ENCODE measurements at regions not wholly inside any gene's neighbourhood (a gene's known extent, or its start where the extent isn't known, plus 50 kb on each side); places are given as distances from the start of the nearest gene placed in this dataset.

DNA sequence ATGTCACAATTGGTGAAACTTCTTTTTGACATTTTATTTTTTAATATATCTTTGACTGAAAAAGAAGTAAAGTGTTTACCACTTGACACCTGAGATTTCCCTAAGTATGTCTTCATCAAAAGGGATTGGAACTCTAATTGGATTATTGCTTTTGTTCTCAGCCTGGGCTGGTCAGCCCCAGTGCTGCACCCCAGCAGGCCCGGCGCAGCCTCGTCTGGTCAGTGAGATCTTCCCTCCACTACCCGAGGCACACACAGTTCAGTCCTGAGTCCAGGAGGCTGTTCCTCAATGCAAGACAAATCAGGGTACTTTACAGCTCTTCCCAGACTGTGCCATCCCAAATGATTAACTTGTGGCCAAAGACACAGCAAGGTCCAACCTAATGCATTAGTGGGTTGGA is 146.9 kb upstream of the SEMA6D start:
- H3K36me3 ChIP-seq (ENCODE audit: control insufficient read depth in 2 of 3, insufficient read depth in 3 of 3, low read length in 3 of 3): no peaks in the 10 kb centered on the region
- intact Hi-C loops (cut with micrococcal nuclease): no loop called here
- CTCF ChIA-PET: no interaction called here

DNA sequence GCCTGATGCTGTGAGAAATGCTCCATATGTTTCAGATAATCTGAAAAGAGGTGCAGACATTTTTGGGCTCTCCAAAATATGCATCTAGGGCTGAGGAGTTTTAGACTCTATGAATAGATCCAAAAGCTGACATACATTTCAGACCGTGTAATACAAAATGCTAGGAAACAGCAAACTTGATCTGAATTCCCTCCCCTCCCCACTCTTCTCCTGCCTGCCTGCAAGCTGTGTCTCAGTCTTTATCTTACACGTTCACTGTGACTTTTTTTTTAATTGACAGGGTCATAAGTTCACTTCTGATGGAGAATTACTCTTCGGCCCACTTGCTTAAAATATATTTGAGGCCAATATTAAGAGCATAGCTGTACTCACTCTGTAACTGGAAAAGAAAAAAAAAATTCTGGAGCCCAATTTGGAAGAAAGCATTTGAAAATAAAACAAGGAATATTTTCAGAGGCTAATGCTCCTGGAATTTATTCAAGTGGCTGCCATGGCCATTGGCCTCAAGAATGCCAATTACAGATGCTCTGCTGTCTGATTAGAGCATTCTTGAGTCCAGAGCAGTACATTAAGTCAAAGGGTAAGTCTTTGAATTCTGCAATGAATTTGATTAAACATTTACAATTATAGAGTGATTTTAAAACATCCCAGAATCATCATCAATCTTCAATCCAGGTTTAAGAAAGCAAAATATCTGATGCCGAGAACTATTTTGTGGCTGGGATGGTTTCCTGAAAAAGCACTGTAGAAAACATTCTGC is 146.2 kb upstream of the SEMA6D start:
- Histone ChIP-seq H3K36me3 (ENCODE audit: control insufficient read depth in 2 of 3, insufficient read depth in 3 of 3, low read length in 3 of 3) (no peaks in the 10 kb centered on the region), H3K4me1 (ENCODE audit: control insufficient read depth in 2 of 2, insufficient read depth in 2 of 2, low read length in 2 of 2) (no peaks in the 10 kb centered on the region), H3K27ac (ENCODE audit: low read depth, low read length) (no peak overlapping the region), H3K27me3 (ENCODE audit: control insufficient read depth in 2 of 2, insufficient read depth in 2 of 2, low read length in 2 of 2) (peaks cover 0 to 5% of the 10 kb centered on the region in 2 donors), H3K9me3 (ENCODE audit: control insufficient read depth in 2 of 3, low read length in 3 of 3) (no peaks in the 10 kb centered on the region), H3K4me3 (ENCODE audit: low read length) (no peak overlapping the region)
- intact Hi-C loops (cut with micrococcal nuclease): no loop called here
- Mint-ChIP-seq H3K4me1 (no peaks in the 10 kb centered on the region), H3K27ac (no peak overlapping the region), H3K4me3 (no peak overlapping the region), H3K9me3 (peaks cover 0 to 4% (median 0%) of the 10 kb centered on the region in 11 donors), H3K27me3 (peaks cover 0 to 7% (median 0%) of the 10 kb centered on the region in 5 donors), H3K36me3 (no peaks in the 10 kb centered on the region)
- ChIA-PET CTCF (no interaction called here), POLR2A (no interaction called here)
- no peak for ATAC-seq
- DNase-seq: no peak

More for the DNA sequence above, 146.9 kb upstream of the SEMA6D start:
- H3K36me3 Mint-ChIP-seq: no peaks in the 10 kb centered on the region
- POLR2A ChIA-PET: no interaction called here
- H3K9me3 ChIP-seq (ENCODE audit: control insufficient read depth in 2 of 3, low read length in 3 of 3): no peaks in the 10 kb centered on the region
- peaks cover 0 to 5% of the 10 kb centered on the region in 2 donors for H3K27me3 ChIP-seq (ENCODE audit: control insufficient read depth in 2 of 2, insufficient read depth in 2 of 2, low read length in 2 of 2)
- no peak overlapping the region for H3K4me3 Mint-ChIP-seq
- no peak overlapping the region for H3K27ac ChIP-seq (ENCODE audit: low read depth, low read length)
- peaks cover 0 to 4% (median 0%) of the 10 kb centered on the region in 11 donors for H3K9me3 Mint-ChIP-seq
- H3K4me3 ChIP-seq (ENCODE audit: low read length): no peak overlapping the region
- H3K27ac Mint-ChIP-seq: no peak overlapping the region
- ATAC-seq: no peak
- H3K4me1 ChIP-seq (ENCODE audit: control insufficient read depth in 2 of 2, insufficient read depth in 2 of 2, low read length in 2 of 2): no peaks in the 10 kb centered on the region
- peaks cover 0 to 9% (median 0%) of the 10 kb centered on the region in 5 donors for H3K27me3 Mint-ChIP-seq
- H3K4me1 Mint-ChIP-seq: no peaks in the 10 kb centered on the region
- no peak for DNase-seq

DNA sequence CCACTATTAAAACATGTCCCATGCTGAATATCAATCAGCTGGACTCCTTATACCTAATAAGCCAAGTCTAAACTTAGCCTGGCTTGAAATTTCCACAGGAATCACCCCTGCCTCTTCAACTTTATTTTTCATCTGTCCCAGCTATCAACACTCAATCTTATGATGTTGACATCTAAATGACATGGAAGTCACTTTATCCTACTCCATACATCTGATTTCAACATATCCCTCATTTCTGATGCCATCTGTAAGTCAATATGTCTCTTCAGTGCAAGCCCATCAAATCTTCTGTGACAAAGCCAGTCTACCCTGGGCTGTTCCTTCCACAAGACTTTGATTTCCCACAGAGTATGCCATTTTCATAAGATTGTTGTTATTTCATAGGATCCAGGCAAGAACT is 143.6 kb upstream of the SEMA6D start:
- DNase-seq (no peak), ATAC-seq (no peak)
- Mint-ChIP-seq H3K4me1 (no peaks in the 10 kb centered on the region), H3K9me3 (peaks cover 0 to 3% (median 0%) of the 10 kb centered on the region in 11 donors), H3K27ac (no peak overlapping the region), H3K27me3 (no peaks in the 10 kb centered on the region), H3K36me3 (no peaks in the 10 kb centered on the region), H3K4me3 (no peak overlapping the region)
- H3K27ac ChIP-seq (ENCODE audit: low read depth, low read length): no peak overlapping the region
- intact Hi-C loops (cut with micrococcal nuclease): no loop called here
- H3K36me3 ChIP-seq (ENCODE audit: control insufficient read depth in 2 of 3, insufficient read depth in 3 of 3, low read length in 3 of 3): no peaks in the 10 kb centered on the region
- ChIA-PET POLR2A (no interaction called here), CTCF (no interaction called here)
- no peaks in the 10 kb centered on the region for H3K9me3 ChIP-seq (ENCODE audit: control insufficient read depth in 2 of 3, low read length in 3 of 3)
- H3K27me3 ChIP-seq (ENCODE audit: control insufficient read depth in 2 of 2, insufficient read depth in 2 of 2, low read length in 2 of 2): no peaks in the 10 kb centered on the region
- H3K4me3 ChIP-seq (ENCODE audit: low read length): no peak overlapping the region
- H3K4me1 ChIP-seq (ENCODE audit: control insufficient read depth in 2 of 2, insufficient read depth in 2 of 2, low read length in 2 of 2): no peaks in the 10 kb centered on the region

DNA sequence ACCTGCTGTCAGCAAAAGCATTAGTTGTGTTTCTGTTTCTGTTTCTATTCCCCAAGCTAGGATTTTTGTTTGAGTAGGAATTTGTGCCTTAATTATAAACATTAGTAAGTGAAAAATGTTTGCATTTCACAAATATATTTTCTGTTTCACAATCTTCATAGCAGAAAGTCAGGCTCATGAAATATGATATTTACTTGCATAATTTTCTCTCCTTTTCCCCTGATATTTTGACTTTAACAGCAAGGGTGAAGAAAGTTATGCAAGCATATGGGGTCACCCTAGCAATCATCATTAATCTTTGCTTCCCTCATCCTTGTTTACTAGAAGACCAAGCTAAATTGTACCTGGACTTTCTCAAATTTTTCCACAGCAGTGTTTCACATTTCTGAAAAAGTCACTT is 140.3 kb upstream of the SEMA6D start:
- POLR2A ChIA-PET: no interaction called here
- CTCF ChIA-PET: no interaction called here
- H3K36me3 Mint-ChIP-seq: no peaks in the 10 kb centered on the region
- no peak overlapping the region for H3K4me3 Mint-ChIP-seq
- no peaks in the 10 kb centered on the region for H3K27me3 Mint-ChIP-seq
- DNase-seq: no peak
- Histone ChIP-seq H3K4me1 (ENCODE audit: control insufficient read depth in 2 of 2, insufficient read depth in 2 of 2, low read length in 2 of 2) (no peaks in the 10 kb centered on the region), H3K27ac (ENCODE audit: low read depth, low read length) (no peak overlapping the region), H3K4me3 (ENCODE audit: low read length) (no peak overlapping the region), H3K9me3 (ENCODE audit: control insufficient read depth in 2 of 3, low read length in 3 of 3) (no peaks in the 10 kb centered on the region), H3K27me3 (ENCODE audit: control insufficient read depth in 2 of 2, insufficient read depth in 2 of 2, low read length in 2 of 2) (no peaks in the 10 kb centered on the region), H3K36me3 (ENCODE audit: control insufficient read depth in 2 of 3, insufficient read depth in 3 of 3, low read length in 3 of 3) (no peaks in the 10 kb centered on the region)
- intact Hi-C loops (cut with micrococcal nuclease): no loop called here
- H3K9me3 Mint-ChIP-seq: peaks cover 0 to 5% (median 0%) of the 10 kb centered on the region in 11 donors
- ATAC-seq: no peak
- no peak overlapping the region for H3K27ac Mint-ChIP-seq
- no peaks in the 10 kb centered on the region for H3K4me1 Mint-ChIP-seq

DNA sequence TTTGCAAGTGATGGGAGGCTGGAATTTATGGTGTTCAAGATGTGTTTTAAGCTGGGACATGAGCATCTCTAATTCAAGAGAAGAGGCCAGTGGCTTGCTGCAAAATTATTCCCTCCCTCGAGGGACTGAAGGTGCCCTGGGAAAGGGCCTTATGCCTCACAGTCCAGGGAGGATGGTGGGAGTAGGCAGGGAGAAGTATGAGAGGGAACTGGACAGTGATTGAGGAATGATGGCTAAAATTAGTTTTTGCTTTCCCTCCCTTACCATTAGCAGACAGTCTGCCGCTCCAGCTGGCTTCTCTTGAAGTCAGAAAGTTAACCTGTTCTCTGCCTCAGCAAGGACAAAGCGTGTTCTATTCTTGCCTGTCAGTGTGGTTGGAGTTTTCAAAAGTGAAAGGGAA is 139.8 kb upstream of the SEMA6D start:
- Histone ChIP-seq H3K36me3 (ENCODE audit: control insufficient read depth in 2 of 3, insufficient read depth in 3 of 3, low read length in 3 of 3) (no peaks in the 10 kb centered on the region), H3K27me3 (ENCODE audit: control insufficient read depth in 2 of 2, insufficient read depth in 2 of 2, low read length in 2 of 2) (no peaks in the 10 kb centered on the region), H3K9me3 (ENCODE audit: control insufficient read depth in 2 of 3, low read length in 3 of 3) (no peaks in the 10 kb centered on the region), H3K4me1 (ENCODE audit: control insufficient read depth in 2 of 2, insufficient read depth in 2 of 2, low read length in 2 of 2) (no peaks in the 10 kb centered on the region), H3K4me3 (ENCODE audit: low read length) (no peak overlapping the region), H3K27ac (ENCODE audit: low read depth, low read length) (no peak overlapping the region)
- H3K4me1 Mint-ChIP-seq: no peaks in the 10 kb centered on the region
- H3K27me3 Mint-ChIP-seq: no peaks in the 10 kb centered on the region
- CTCF ChIA-PET: no interaction called here
- H3K36me3 Mint-ChIP-seq: no peaks in the 10 kb centered on the region
- no peak for DNase-seq
- intact Hi-C loops (cut with micrococcal nuclease): no loop called here
- no peak overlapping the region for H3K27ac Mint-ChIP-seq
- peaks cover 0 to 5% (median 0%) of the 10 kb centered on the region in 11 donors for H3K9me3 Mint-ChIP-seq
- no peak overlapping the region for H3K4me3 Mint-ChIP-seq
- POLR2A ChIA-PET: no interaction called here
- no peak for ATAC-seq

DNA sequence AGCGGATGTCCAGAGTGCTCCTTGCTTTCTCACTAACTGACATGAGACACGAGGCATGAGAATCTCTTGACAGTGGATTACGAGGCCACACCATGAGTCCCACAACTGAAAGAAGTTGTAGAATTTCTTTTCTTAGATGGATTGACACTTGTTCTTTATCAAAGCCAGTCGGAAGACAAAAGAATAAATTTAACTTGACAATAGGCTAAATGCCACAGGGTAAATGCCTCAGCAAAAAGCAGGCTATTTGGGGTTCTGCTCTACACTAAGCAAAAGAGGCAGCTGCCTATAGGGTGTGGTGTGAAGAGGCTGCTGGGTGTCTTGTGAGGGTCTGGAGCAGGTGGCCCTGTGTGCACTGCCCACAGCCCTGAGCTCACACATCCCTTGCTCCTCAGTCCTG is 135.1 kb upstream of the SEMA6D start:
- H3K27me3 ChIP-seq (ENCODE audit: control insufficient read depth in 2 of 2, insufficient read depth in 2 of 2, low read length in 2 of 2): no peaks in the 10 kb centered on the region
- H3K4me1 ChIP-seq (ENCODE audit: control insufficient read depth in 2 of 2, insufficient read depth in 2 of 2, low read length in 2 of 2): no peaks in the 10 kb centered on the region
- Mint-ChIP-seq H3K4me1 (no peaks in the 10 kb centered on the region), H3K9me3 (peaks cover 0 to 5% (median 0%) of the 10 kb centered on the region in 11 donors), H3K36me3 (no peaks in the 10 kb centered on the region), H3K27me3 (peaks cover 0 to 4% (median 0%) of the 10 kb centered on the region in 5 donors), H3K4me3 (no peak overlapping the region), H3K27ac (no peak overlapping the region)
- DNase-seq (no peak), ATAC-seq (no peak)
- ChIA-PET CTCF (no interaction called here), POLR2A (no interaction called here)
- H3K9me3 ChIP-seq (ENCODE audit: control insufficient read depth in 2 of 3, low read length in 3 of 3): no peaks in the 10 kb centered on the region
- no peak overlapping the region for H3K4me3 ChIP-seq (ENCODE audit: low read length)
- no peak overlapping the region for H3K27ac ChIP-seq (ENCODE audit: low read depth, low read length)
- intact Hi-C loops (cut with micrococcal nuclease): no loop called here
- H3K36me3 ChIP-seq (ENCODE audit: control insufficient read depth in 2 of 3, insufficient read depth in 3 of 3, low read length in 3 of 3): no peaks in the 10 kb centered on the region

DNA sequence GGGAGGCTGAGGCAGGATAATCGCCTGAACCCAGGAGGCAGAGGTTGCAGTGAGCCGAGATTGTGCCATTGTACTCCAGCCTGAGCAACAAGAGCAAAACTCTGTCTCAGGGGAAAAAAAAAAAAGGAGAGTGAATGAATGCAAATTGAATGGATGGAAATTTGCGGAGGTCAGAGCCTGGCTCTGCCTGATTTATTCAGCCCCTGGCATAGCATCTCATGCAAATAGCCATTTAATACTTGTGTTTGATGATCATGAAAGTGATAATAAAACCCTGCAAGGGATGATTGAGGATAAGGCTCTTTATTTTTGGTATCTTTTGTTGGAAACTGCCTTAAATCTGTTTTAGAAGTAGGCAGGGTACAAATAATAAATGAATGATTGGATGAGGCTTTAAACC is 133.0 kb upstream of the SEMA6D start:
- ChIA-PET POLR2A (no interaction called here), CTCF (no interaction called here)
- no peak overlapping the region for H3K4me3 ChIP-seq (ENCODE audit: low read length)

More for the DNA sequence above, 133.0 kb upstream of the SEMA6D start:
- DNase-seq (no peak), ATAC-seq (no peak)
- Mint-ChIP-seq H3K27me3 (peaks cover 0 to 9% (median 6%) of the 10 kb centered on the region in 5 donors), H3K4me3 (no peak overlapping the region), H3K27ac (no peak overlapping the region), H3K4me1 (no peaks in the 10 kb centered on the region), H3K36me3 (no peaks in the 10 kb centered on the region), H3K9me3 (peaks cover 0 to 13% (median 0%) of the 10 kb centered on the region in 11 donors)
- H3K36me3 ChIP-seq (ENCODE audit: control insufficient read depth in 2 of 3, insufficient read depth in 3 of 3, low read length in 3 of 3): no peaks in the 10 kb centered on the region
- intact Hi-C loops (cut with micrococcal nuclease): no loop called here
- no peaks in the 10 kb centered on the region for H3K27me3 ChIP-seq (ENCODE audit: control insufficient read depth in 2 of 2, insufficient read depth in 2 of 2, low read length in 2 of 2)
- no peaks in the 10 kb centered on the region for H3K9me3 ChIP-seq (ENCODE audit: control insufficient read depth in 2 of 3, low read length in 3 of 3)
- H3K27ac ChIP-seq (ENCODE audit: low read depth, low read length): no peak overlapping the region
- no peaks in the 10 kb centered on the region for H3K4me1 ChIP-seq (ENCODE audit: control insufficient read depth in 2 of 2, insufficient read depth in 2 of 2, low read length in 2 of 2)

Data from naive thymus-derived CD4-positive, alpha-beta T cell (primary cell).